Mesenchymal stem cell (in vitro differentiated cells and primary cell): ENCODE measurements at regions not wholly inside any gene's neighbourhood (a gene's known extent, or its start where the extent isn't known, plus 50 kb on each side); places are given as distances from the start of the nearest gene placed in this dataset.

Source experiments
- DNase-seq: peaks from one replicate; pipeline ENCODE4 v3.0.0-alpha.2; 2013
- H2AFZ ChIP-seq: one replicate; pipeline ENCODE4 v1.6.1; 2013; ENCODE audit warnings: low read depth, mild to moderate bottlenecking, control low read depth, inconsistent platforms, low read length, moderate library complexity
- H2AK5ac ChIP-seq: 2 replicates; pipeline ENCODE4 v1.6.1; 2013; ENCODE audit warnings: low read length, moderate library complexity, mild to moderate bottlenecking, inconsistent platforms; ENCODE audit not compliant: severe bottlenecking
- H2BK120ac ChIP-seq: one replicate; pipeline ENCODE4 v1.6.1; 2013; ENCODE audit warnings: low read depth, mild to moderate bottlenecking, inconsistent platforms, low read length, moderate library complexity
- H2BK12ac ChIP-seq, 2 experiments: one replicate each; pipeline ENCODE4 v1.6.1; 2013; ENCODE audit warnings: inconsistent platforms in 2 of 2, low read length in 2 of 2, mild to moderate bottlenecking in 2 of 2, moderate library complexity in 2 of 2, control low read depth in 1 of 2
- H2BK15ac ChIP-seq: one replicate; pipeline ENCODE4 v1.6.1; 2013; ENCODE audit warnings: mild to moderate bottlenecking, low read depth, inconsistent platforms; ENCODE audit not compliant: poor library complexity, severe bottlenecking
- H2BK5ac ChIP-seq: 2 replicates; pipeline ENCODE4 v1.6.1; 2013; ENCODE audit warnings: low read depth, mild to moderate bottlenecking, low read length, control low read depth, inconsistent platforms; ENCODE audit not compliant: poor library complexity, severe bottlenecking
- H3K14ac ChIP-seq, 2 experiments: one replicate each; pipeline ENCODE4 v1.6.1; 2013; ENCODE audit warnings: inconsistent platforms in 2 of 2, low read length in 2 of 2, control low read depth in 1 of 2, mild to moderate bottlenecking in 1 of 2, moderate library complexity in 1 of 2
- H3K18ac ChIP-seq, 2 experiments: one replicate each; pipeline ENCODE4 v1.6.1; 2013; ENCODE audit warnings: inconsistent platforms in 2 of 2, low read length in 2 of 2, control low read depth in 1 of 2, low read depth in 1 of 2, mild to moderate bottlenecking in 1 of 2
- H3K23ac ChIP-seq, 2 experiments: one replicate each; pipeline ENCODE4 v1.6.1; 2013; ENCODE audit warnings: inconsistent platforms in 2 of 2, low read length in 2 of 2, mild to moderate bottlenecking in 2 of 2, moderate library complexity in 2 of 2, control low read depth in 1 of 2
- H3K27ac ChIP-seq: 2 replicates; pipeline ENCODE4 v1.5.1; 2013; ENCODE audit warnings: mild to moderate bottlenecking, moderate library complexity, low read length, control low read depth, inconsistent platforms; ENCODE audit not compliant: poor library complexity, severe bottlenecking
- H3K27me3 ChIP-seq, 2 experiments: 2 replicates each; pipeline versions ENCODE4 v1.6.1 to v1.7.0; 2013; ENCODE audit warnings: low read length in 2 of 2, mild to moderate bottlenecking in 2 of 2, moderate library complexity in 2 of 2, control low read depth in 1 of 2, inconsistent platforms in 1 of 2; ENCODE audit not compliant: control insufficient read depth in 1 of 2, insufficient read depth in 1 of 2
- H3K36me3 ChIP-seq, 2 experiments: 2 replicates each; pipeline versions ENCODE4 v1.6.1 to v1.7.0; 2013; ENCODE audit warnings: low read length in 2 of 2, control low read depth in 1 of 2, inconsistent platforms in 1 of 2, low read depth in 1 of 2, mild to moderate bottlenecking in 1 of 2; ENCODE audit not compliant: insufficient read depth in 2 of 2, control insufficient read depth in 1 of 2
- H3K4ac ChIP-seq, 2 experiments: one replicate each; pipeline ENCODE4 v1.6.1; 2013; ENCODE audit warnings: inconsistent platforms in 2 of 2, low read length in 2 of 2, mild to moderate bottlenecking in 2 of 2, moderate library complexity in 2 of 2, control low read depth in 1 of 2, low read depth in 1 of 2
- H3K4me1 ChIP-seq: 2 replicates; pipeline ENCODE4 v1.6.1; 2013; ENCODE audit warnings: low read depth, low read length, control low read depth; ENCODE audit not compliant: control insufficient read depth, insufficient read depth
- H3K4me2 ChIP-seq: 2 replicates; pipeline ENCODE4 v1.6.1; 2013; ENCODE audit warnings: low read length, mild to moderate bottlenecking, inconsistent platforms; ENCODE audit not compliant: poor library complexity, severe bottlenecking
- H3K4me3 ChIP-seq, 2 experiments: 2 replicates each; pipeline versions ENCODE4 v1.5.1 to v1.7.0; 2013; ENCODE audit warnings: low read length in 2 of 2, mild to moderate bottlenecking in 2 of 2, control low read depth in 1 of 2, low read depth in 1 of 2; ENCODE audit not compliant: insufficient read depth in 1 of 2
- H3K79me1 ChIP-seq: replicated peaks from 2 replicates; pipeline ENCODE4 v1.6.1; 2013; ENCODE audit warnings: mild to moderate bottlenecking, control low read depth, low read length, inconsistent platforms; ENCODE audit not compliant: poor library complexity, severe bottlenecking
- H3K9ac ChIP-seq: 2 replicates; pipeline ENCODE4 v1.7.0; 2013; ENCODE audit warnings: mild to moderate bottlenecking, low read length, moderate library complexity
- H3K9me3 ChIP-seq: 2 replicates; pipeline ENCODE4 v1.7.0; 2013; ENCODE audit warnings: mild to moderate bottlenecking, low read length; ENCODE audit not compliant: control insufficient read depth
- H4K8ac ChIP-seq: one replicate; pipeline ENCODE4 v1.6.1; 2013; ENCODE audit warnings: inconsistent platforms, mild to moderate bottlenecking, low read length, moderate library complexity
- H4K91ac ChIP-seq: one replicate; pipeline ENCODE4 v1.6.1; 2013; ENCODE audit warnings: mild to moderate bottlenecking, low read length, inconsistent platforms
- WGBS: methylation state at CpG from one replicate; pipeline ENCODE4 v1.1.7; 2013; ENCODE audit warnings: mixed read lengths; 5-methylcytosine and 5-hydroxymethylcytosine counted together

DNA sequence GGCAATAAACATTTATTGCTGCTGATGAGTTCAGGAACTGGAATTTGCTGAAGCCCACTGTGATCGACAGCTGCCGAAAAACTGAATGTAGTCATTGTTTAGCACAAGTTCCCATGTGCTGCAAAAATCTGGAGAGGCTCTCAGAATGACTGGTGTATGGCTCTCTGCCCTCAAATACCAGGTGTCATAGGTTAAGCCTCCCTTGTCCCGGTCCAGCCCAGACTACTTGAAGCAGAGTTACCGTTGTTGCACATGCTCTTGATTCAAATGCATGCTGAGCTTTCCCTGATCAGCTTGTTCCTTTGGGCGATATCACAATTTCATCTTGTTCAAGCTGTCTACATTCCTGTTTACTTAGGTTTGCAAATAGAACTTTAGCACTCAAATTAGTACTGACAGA lies 625.2 kb downstream of the CPS1 start:
- no peak overlapping the region for H4K8ac ChIP-seq
- no peaks in the 10 kb centered on the region for H3K36me3 ChIP-seq
- no peaks in the 10 kb centered on the region for H3K27me3 ChIP-seq
- DNase-seq: peak; percentile 18
- no peak overlapping the region for H3K23ac ChIP-seq
- H2AFZ ChIP-seq: no peak overlapping the region
- H3K4me2 ChIP-seq: no peak overlapping the region
- no peak overlapping the region for H3K14ac ChIP-seq
- no peaks in the 10 kb centered on the region for H3K4me1 ChIP-seq
- no peak overlapping the region for H4K91ac ChIP-seq
- H3K9me3 ChIP-seq: no peaks in the 10 kb centered on the region
- no peak overlapping the region for H3K4ac ChIP-seq
- no peak overlapping the region for H2BK15ac ChIP-seq
- no peak overlapping the region for H3K4me3 ChIP-seq
- H3K18ac ChIP-seq: no peak overlapping the region
- H2BK120ac ChIP-seq: no peak overlapping the region
- no peak overlapping the region for H2BK12ac ChIP-seq
- 31% methylated on average over 5 of the region's 5 CpGs for whole genome bisulfite sequencing
- H3K27ac ChIP-seq: no peak overlapping the region
- H3K9ac ChIP-seq: no peak overlapping the region
- no peak overlapping the region for H2BK5ac ChIP-seq
- no peak overlapping the region for H2AK5ac ChIP-seq
- H3K79me1 ChIP-seq: no peaks in the 10 kb centered on the region

DNA sequence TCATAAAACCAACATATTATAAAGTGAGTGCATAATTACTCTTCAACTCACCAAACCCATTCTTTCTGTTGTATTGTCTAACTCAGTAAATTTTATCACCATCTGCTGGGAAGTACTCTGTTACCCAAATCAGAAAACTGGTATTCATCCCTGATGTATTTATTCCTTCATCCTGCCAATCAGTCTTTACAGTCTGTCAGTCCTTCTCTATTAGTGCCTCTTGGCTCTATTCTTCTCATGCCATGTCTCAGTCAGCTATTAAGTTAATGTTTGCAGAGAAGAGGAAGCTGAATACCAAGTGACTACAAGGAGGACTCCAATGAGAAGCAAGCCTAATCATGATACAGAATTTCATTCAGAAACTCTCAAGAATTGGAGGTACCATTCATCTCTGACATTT lies 631.2 kb downstream of the CPS1 start:
- H3K4me2 ChIP-seq: no peak overlapping the region
- H4K91ac ChIP-seq: no peak overlapping the region
- no peaks in the 10 kb centered on the region for H3K36me3 ChIP-seq
- H3K4me3 ChIP-seq: no peak overlapping the region
- no peaks in the 10 kb centered on the region for H3K79me1 ChIP-seq
- H2BK12ac ChIP-seq: no peak overlapping the region
- no peak overlapping the region for H3K9ac ChIP-seq
- H4K8ac ChIP-seq: no peak overlapping the region
- H3K27ac ChIP-seq: no peak overlapping the region
- H3K23ac ChIP-seq: no peak overlapping the region
- no peak overlapping the region for H3K14ac ChIP-seq
- H3K18ac ChIP-seq: no peak overlapping the region
- no peak overlapping the region for H2AK5ac ChIP-seq
- H3K4ac ChIP-seq: no peak overlapping the region
- no peak overlapping the region for H2BK120ac ChIP-seq
- H2BK5ac ChIP-seq: no peak overlapping the region
- H3K27me3 ChIP-seq: no peaks in the 10 kb centered on the region
- no peaks in the 10 kb centered on the region for H3K9me3 ChIP-seq
- no peaks in the 10 kb centered on the region for H3K4me1 ChIP-seq
- no peak overlapping the region for H2AFZ ChIP-seq
- no peak for DNase-seq
- H2BK15ac ChIP-seq: no peak overlapping the region

GRCh38 chr2:211203986-211204385 lies 647.6 kb downstream of the CPS1 start:
- Histone ChIP-seq H3K79me1 (no peaks in the 10 kb centered on the region), H3K4me3 (no peak overlapping the region), H2AFZ (no peak overlapping the region), H3K23ac (no peak overlapping the region), H4K8ac (no peak overlapping the region), H3K18ac (no peak overlapping the region), H2BK120ac (no peak overlapping the region), H3K9ac (no peak overlapping the region), H3K4me1 (no peaks in the 10 kb centered on the region), H3K9me3 (no peaks in the 10 kb centered on the region), H3K36me3 (no peaks in the 10 kb centered on the region), H2AK5ac (no peak overlapping the region), H3K27ac (no peak overlapping the region), H2BK12ac (no peak overlapping the region), H2BK5ac (no peak overlapping the region), H2BK15ac (no peak overlapping the region), H3K27me3 (no peaks in the 10 kb centered on the region), H3K14ac (no peak overlapping the region), H3K4ac (no peak overlapping the region), H4K91ac (no peak overlapping the region), H3K4me2 (no peak overlapping the region)
- DNase-seq: no peak

GRCh38 chr2:211204456-211204855 lies 648.1 kb downstream of the CPS1 start:
- no peak overlapping the region for H3K4me3 ChIP-seq
- 90% methylated on average over 2 of the region's 2 CpGs for WGBS
- no peak overlapping the region for H3K4me2 ChIP-seq
- no peaks in the 10 kb centered on the region for H3K4me1 ChIP-seq
- no peak overlapping the region for H2AK5ac ChIP-seq
- H3K14ac ChIP-seq: no peak overlapping the region
- no peak overlapping the region for H2AFZ ChIP-seq
- H2BK12ac ChIP-seq: no peak overlapping the region
- no peak overlapping the region for H4K8ac ChIP-seq
- H3K4ac ChIP-seq: no peak overlapping the region
- H2BK15ac ChIP-seq: no peak overlapping the region
- no peak overlapping the region for H3K18ac ChIP-seq
- no peaks in the 10 kb centered on the region for H3K79me1 ChIP-seq
- no peak for DNase-seq
- no peak overlapping the region for H4K91ac ChIP-seq
- no peaks in the 10 kb centered on the region for H3K9me3 ChIP-seq
- no peak overlapping the region for H2BK120ac ChIP-seq
- H3K27ac ChIP-seq: no peak overlapping the region
- no peak overlapping the region for H2BK5ac ChIP-seq
- H3K23ac ChIP-seq: no peak overlapping the region
- no peak overlapping the region for H3K9ac ChIP-seq
- no peaks in the 10 kb centered on the region for H3K36me3 ChIP-seq
- H3K27me3 ChIP-seq: no peaks in the 10 kb centered on the region
